ENCODE measurements at regions not wholly inside any gene's neighbourhood (a gene's known extent, or its start where the extent isn't known, plus 50 kb on each side); places are given as distances from the start of the nearest gene placed in this dataset.

- Histone ChIP-seq H3K9me3 (ENCODE audit: insufficient read depth, low read depth, low read length) (peaks cover 5% of the 10 kb centered on the region), H3K4me3 (ENCODE audit: insufficient read depth, low read depth, low read length) (no peak overlapping the region), H3K4me1 (ENCODE audit: insufficient read depth, low read length) (no peaks in the 10 kb centered on the region), H3K27ac (ENCODE audit: low read depth, low read length) (no peak overlapping the region), H4K20me1 (ENCODE audit: insufficient read depth, low read length) (no peaks in the 10 kb centered on the region), H3K79me2 (ENCODE audit: insufficient read depth, low read length) (no peaks in the 10 kb centered on the region), H2AFZ (ENCODE audit: low read depth, low read length) (no peak overlapping the region), H3K4me2 (ENCODE audit: low read length) (no peak overlapping the region), H3K36me3 (ENCODE audit: insufficient read depth, low read length) (no peaks in the 10 kb centered on the region), H3K9ac (ENCODE audit: low read length) (no peak overlapping the region), H3K27me3 (ENCODE audit: insufficient read depth, low read length) (no peaks in the 10 kb centered on the region)
- FAIRE-seq (no peak), DNase-seq (ENCODE audit: low read depth) (no peak)
- H3K9me3 Mint-ChIP-seq (ENCODE audit: unreplicated experiment) = peaks cover 7% of the 10 kb centered on the region
- no peak for TF ChIP-seq EZH2 (IDR thresholded peaks at IDR 0.05; ENCODE audit: insufficient read depth, low read length)
- TF ChIP-seq CTCF (IDR thresholded peaks at IDR 0.05; ENCODE audit: insufficient read depth, low read depth, low read length) = no peak
- H3K4me3 Mint-ChIP-seq (ENCODE audit: unreplicated experiment) = no peak overlapping the region
- H3K4me1 Mint-ChIP-seq (ENCODE audit: low read depth, unreplicated experiment) = no peaks in the 10 kb centered on the region
- H3K27me3 Mint-ChIP-seq (ENCODE audit: low read depth, unreplicated experiment) = no peaks in the 10 kb centered on the region
- no peaks in the 10 kb centered on the region for H3K36me3 Mint-ChIP-seq (ENCODE audit: low read depth, unreplicated experiment)
- no peak overlapping the region for H3K27ac Mint-ChIP-seq (ENCODE audit: unreplicated experiment)
Observed at GRCh38 chr5:87826507-87826906, 413.8 kb upstream of the CCNH start.

GRCh38 chr5:87825583-87825982 is 412.9 kb upstream of the CCNH start:
- Mint-ChIP-seq H3K27ac (ENCODE audit: unreplicated experiment) (no peak overlapping the region), H3K9me3 (ENCODE audit: unreplicated experiment) (peaks cover 3% of the 10 kb centered on the region), H3K27me3 (ENCODE audit: low read depth, unreplicated experiment) (no peaks in the 10 kb centered on the region), H3K36me3 (ENCODE audit: low read depth, unreplicated experiment) (no peaks in the 10 kb centered on the region), H3K4me1 (ENCODE audit: low read depth, unreplicated experiment) (no peaks in the 10 kb centered on the region), H3K4me3 (ENCODE audit: unreplicated experiment) (no peak overlapping the region)
- no peak for FAIRE-seq
- DNase-seq (ENCODE audit: low read depth) = no peak
- Histone ChIP-seq H3K9me3 (ENCODE audit: insufficient read depth, low read depth, low read length) (no peaks in the 10 kb centered on the region), H4K20me1 (ENCODE audit: insufficient read depth, low read length) (no peaks in the 10 kb centered on the region), H3K9ac (ENCODE audit: low read length) (no peak overlapping the region), H3K27me3 (ENCODE audit: insufficient read depth, low read length) (no peaks in the 10 kb centered on the region), H3K79me2 (ENCODE audit: insufficient read depth, low read length) (no peaks in the 10 kb centered on the region), H3K4me1 (ENCODE audit: insufficient read depth, low read length) (no peaks in the 10 kb centered on the region), H3K36me3 (ENCODE audit: insufficient read depth, low read length) (no peaks in the 10 kb centered on the region), H3K4me2 (ENCODE audit: low read length) (no peak overlapping the region), H3K4me3 (ENCODE audit: insufficient read depth, low read depth, low read length) (no peak overlapping the region), H3K27ac (ENCODE audit: low read depth, low read length) (no peak overlapping the region), H2AFZ (ENCODE audit: low read depth, low read length) (no peak overlapping the region)
- TF ChIP-seq CTCF (IDR thresholded peaks at IDR 0.05; ENCODE audit: insufficient read depth, low read depth, low read length) = no peak
- TF ChIP-seq EZH2 (IDR thresholded peaks at IDR 0.05; ENCODE audit: insufficient read depth, low read length) = no peak

GRCh38 chr5:87807783-87808182 is 395.1 kb upstream of the CCNH start:
- no peaks in the 10 kb centered on the region for H3K36me3 ChIP-seq (ENCODE audit: insufficient read depth, low read length)
- no peak overlapping the region for H3K27ac ChIP-seq (ENCODE audit: low read depth, low read length)
- no peaks in the 10 kb centered on the region for H4K20me1 ChIP-seq (ENCODE audit: insufficient read depth, low read length)
- no peak overlapping the region for H3K9ac ChIP-seq (ENCODE audit: low read length)
- no peaks in the 10 kb centered on the region for H3K9me3 ChIP-seq (ENCODE audit: insufficient read depth, low read depth, low read length)
- H3K4me3 Mint-ChIP-seq (ENCODE audit: unreplicated experiment) = no peak overlapping the region
- no peaks in the 10 kb centered on the region for H3K36me3 Mint-ChIP-seq (ENCODE audit: low read depth, unreplicated experiment)
- H3K9me3 Mint-ChIP-seq (ENCODE audit: unreplicated experiment) = peaks cover 2% of the 10 kb centered on the region
- no peak overlapping the region for H2AFZ ChIP-seq (ENCODE audit: low read depth, low read length)
- TF ChIP-seq CTCF (IDR thresholded peaks at IDR 0.05; ENCODE audit: insufficient read depth, low read depth, low read length) (no peak), EZH2 (IDR thresholded peaks at IDR 0.05; ENCODE audit: insufficient read depth, low read length) (no peak)
- FAIRE-seq = no peak
- no peaks in the 10 kb centered on the region for H3K4me1 ChIP-seq (ENCODE audit: insufficient read depth, low read length)
- H3K4me3 ChIP-seq (ENCODE audit: insufficient read depth, low read depth, low read length) = no peak overlapping the region
- no peak for DNase-seq (ENCODE audit: low read depth)
- no peaks in the 10 kb centered on the region for H3K27me3 Mint-ChIP-seq (ENCODE audit: low read depth, unreplicated experiment)
- no peak overlapping the region for H3K27ac Mint-ChIP-seq (ENCODE audit: unreplicated experiment)
- no peaks in the 10 kb centered on the region for H3K79me2 ChIP-seq (ENCODE audit: insufficient read depth, low read length)
- no peak overlapping the region for H3K4me2 ChIP-seq (ENCODE audit: low read length)
- H3K4me1 Mint-ChIP-seq (ENCODE audit: low read depth, unreplicated experiment) = no peaks in the 10 kb centered on the region
- H3K27me3 ChIP-seq (ENCODE audit: insufficient read depth, low read length) = no peaks in the 10 kb centered on the region
